Stimulated activated memory B cell treated with anti-CD40 and anti-IgM and Interleukin-4, amounts not matched to agents 10 μg/mL and 1 μg/mL and 100 μg/mL, for 72 hours (primary cell): ENCODE measurements at regions not wholly inside any gene's neighbourhood (a gene's known extent, or its start where the extent isn't known, plus 50 kb on each side); places are given as distances from the start of the nearest gene placed in this dataset.

Source experiments
- ATAC-seq: fragments of 150-1000 bp; cut with Tn5 transposase; 2 replicates; pipeline ENCODE4 v1.10.0; 2021
- H3K27ac Mint-ChIP-seq: one replicate; pipeline ENCODE4 v1.8.0; 2022; ENCODE audit warnings: mild to moderate bottlenecking, mixed read lengths
- H3K27me3 Mint-ChIP-seq: one replicate; pipeline ENCODE4 v1.8.0; 2022; ENCODE audit warnings: mixed read lengths
- H3K36me3 Mint-ChIP-seq: one replicate; pipeline ENCODE4 v1.8.0; 2022; ENCODE audit warnings: mixed read lengths
- H3K4me1 Mint-ChIP-seq: one replicate; pipeline ENCODE4 v1.8.0; 2022; ENCODE audit warnings: mixed read lengths
- H3K4me3 Mint-ChIP-seq: one replicate; pipeline ENCODE4 v1.8.0; 2022; ENCODE audit warnings: mild to moderate bottlenecking, moderate library complexity, mixed read lengths
- H3K9me3 Mint-ChIP-seq: one replicate; pipeline ENCODE4 v1.8.0; 2022; ENCODE audit warnings: mixed read lengths

DNA sequence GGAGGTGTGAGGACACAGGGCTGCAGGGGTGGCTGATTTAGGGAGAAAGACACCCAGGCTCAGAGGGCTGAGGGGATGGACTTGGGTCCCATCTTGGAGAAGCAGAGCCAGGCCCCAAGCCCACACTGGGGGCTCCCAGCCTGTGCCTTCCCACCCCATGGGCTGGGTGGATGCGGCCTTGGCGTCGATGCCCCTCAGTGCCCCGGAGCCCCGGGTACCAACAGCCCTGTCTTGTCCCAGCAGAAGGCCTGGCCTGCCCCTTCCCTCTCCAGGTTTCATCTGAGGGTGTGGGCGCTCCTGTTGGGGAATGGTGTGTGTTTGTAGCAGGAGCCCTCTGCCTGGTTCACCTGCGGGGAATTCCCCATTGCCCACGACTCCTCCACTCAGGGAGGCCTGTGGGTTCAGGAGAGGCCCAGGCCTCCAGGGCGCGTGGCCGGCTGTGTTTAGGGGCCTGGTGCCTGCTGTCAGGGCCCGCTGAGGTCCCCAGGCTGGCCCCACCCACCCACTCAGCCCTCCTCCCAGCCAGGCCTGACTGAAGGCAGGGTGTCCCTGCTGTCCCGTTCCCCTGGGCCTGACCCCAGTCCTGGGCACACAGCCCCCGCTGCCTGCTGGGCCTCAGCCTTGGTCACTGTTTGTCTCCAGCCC, 51.1 kb upstream of the BEGAIN start:
- no peak overlapping the region for H3K27ac Mint-ChIP-seq
- no peak for ATAC-seq
- H3K4me1 Mint-ChIP-seq, result peaks cover 20% of the 10 kb centered on the region
- no peaks in the 10 kb centered on the region for H3K9me3 Mint-ChIP-seq
- H3K27me3 Mint-ChIP-seq, result peaks cover 59% of the 10 kb centered on the region
- H3K36me3 Mint-ChIP-seq, result no peaks in the 10 kb centered on the region
- no peak overlapping the region for H3K4me3 Mint-ChIP-seq

DNA sequence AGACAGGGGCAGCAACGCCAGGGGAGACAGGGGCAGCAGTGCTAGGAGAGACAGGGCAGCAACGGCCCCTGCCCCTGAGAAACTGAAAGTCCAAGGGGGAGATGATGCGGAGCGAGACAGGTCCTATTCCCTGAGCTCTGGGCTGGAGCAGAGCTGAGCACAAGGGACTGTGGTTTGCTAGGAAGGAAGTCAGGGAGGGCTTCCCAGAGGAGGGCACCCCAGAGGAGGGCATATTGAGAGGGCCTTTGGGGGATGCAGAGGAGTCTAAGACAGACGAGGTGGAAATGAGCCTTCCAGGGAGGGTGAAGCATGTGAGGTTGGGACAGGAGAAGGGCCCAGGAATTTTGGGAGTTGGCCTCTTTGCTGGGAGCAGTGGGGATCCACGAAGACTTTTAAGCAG, 52.1 kb upstream of the BEGAIN start:
- H3K36me3 Mint-ChIP-seq, result no peaks in the 10 kb centered on the region
- H3K27me3 Mint-ChIP-seq, result peaks cover 59% of the 10 kb centered on the region
- peaks cover 20% of the 10 kb centered on the region for H3K4me1 Mint-ChIP-seq
- H3K27ac Mint-ChIP-seq, result peak overlapping the region; percentile 35
- ATAC-seq, result no peak
- no peak overlapping the region for H3K4me3 Mint-ChIP-seq
- no peaks in the 10 kb centered on the region for H3K9me3 Mint-ChIP-seq

DNA sequence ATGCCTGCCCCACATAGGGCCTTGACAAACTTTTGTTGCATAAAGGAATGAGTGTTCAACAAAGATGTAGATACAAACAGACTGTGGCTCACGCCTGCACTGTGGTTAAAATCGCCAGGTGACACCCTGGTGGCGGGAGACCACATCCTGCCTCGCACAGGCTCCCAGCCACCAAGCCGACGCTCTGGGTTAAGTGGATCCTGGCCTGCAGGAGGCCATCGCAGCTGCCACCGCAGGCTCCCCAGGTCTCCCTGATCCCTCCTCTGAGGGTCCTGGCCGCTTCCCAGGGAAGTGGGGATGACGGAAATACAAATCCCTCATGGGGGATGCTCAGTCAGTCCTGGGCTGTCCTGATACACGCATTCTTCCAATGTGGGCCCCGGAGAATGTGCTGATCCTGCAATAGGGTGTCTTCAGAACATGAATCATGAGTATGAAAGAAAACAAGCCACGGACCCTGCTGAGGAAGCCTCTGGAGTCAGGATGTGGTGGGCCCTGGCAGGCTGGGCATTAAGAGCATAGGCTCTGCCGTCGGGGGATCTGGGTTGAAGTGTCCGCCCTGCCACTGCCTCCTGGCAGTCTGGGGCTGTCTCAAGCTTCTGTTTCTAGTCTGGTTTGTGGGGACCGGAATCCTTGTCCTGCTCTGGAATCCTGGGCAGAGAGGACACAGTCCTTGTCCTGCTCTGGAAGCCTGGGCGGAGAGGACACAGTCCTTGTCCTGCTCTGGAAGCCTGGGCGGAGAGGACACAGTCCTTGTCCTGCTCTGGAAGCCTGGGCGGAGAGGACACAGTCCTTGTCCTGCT, 53.5 kb upstream of the BEGAIN start:
- ATAC-seq, result peak; percentile 86
- peaks cover 31% of the 10 kb centered on the region for H3K4me1 Mint-ChIP-seq

DNA sequence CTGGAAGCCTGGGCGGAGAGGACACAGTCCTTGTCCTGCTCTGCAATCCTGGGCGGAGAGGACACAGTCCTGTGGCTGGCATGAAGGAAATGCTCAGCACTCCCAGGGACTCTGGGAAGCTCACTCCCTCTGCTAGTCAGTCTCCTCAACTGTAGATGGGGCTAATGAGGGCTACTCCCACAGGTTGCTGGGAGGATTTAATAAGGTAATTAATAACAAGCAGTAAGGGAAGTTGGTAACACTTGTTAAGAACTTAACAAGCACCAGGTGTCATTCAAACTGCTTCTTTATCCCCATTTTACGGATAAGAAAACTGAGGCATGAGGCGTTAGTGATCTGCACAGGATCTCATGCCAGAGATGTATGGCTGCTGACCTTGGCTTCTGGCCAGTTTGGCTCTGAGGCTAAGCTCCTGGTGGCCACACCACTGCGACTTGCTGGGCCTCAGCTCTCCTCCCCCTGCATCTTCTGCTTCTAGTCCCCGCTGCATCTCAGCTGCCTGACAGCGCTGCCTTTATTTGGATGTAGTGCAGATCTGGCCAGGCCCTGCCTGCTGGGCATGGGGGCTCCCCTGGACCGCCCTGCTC, 54.1 kb upstream of the BEGAIN start:
- Mint-ChIP-seq H3K36me3 (no peaks in the 10 kb centered on the region), H3K4me3 (no peak overlapping the region), H3K27ac (no peak overlapping the region), H3K4me1 (peaks cover 34% of the 10 kb centered on the region), H3K27me3 (peaks cover 38% of the 10 kb centered on the region), H3K9me3 (no peaks in the 10 kb centered on the region)
- ATAC-seq, result no peak

More for the DNA sequence above, 53.5 kb upstream of the BEGAIN start:
- peaks cover 45% of the 10 kb centered on the region for H3K27me3 Mint-ChIP-seq
- no peaks in the 10 kb centered on the region for H3K36me3 Mint-ChIP-seq
- no peaks in the 10 kb centered on the region for H3K9me3 Mint-ChIP-seq
- no peak overlapping the region for H3K4me3 Mint-ChIP-seq
- peak overlapping the region; percentile 65 for H3K27ac Mint-ChIP-seq

DNA sequence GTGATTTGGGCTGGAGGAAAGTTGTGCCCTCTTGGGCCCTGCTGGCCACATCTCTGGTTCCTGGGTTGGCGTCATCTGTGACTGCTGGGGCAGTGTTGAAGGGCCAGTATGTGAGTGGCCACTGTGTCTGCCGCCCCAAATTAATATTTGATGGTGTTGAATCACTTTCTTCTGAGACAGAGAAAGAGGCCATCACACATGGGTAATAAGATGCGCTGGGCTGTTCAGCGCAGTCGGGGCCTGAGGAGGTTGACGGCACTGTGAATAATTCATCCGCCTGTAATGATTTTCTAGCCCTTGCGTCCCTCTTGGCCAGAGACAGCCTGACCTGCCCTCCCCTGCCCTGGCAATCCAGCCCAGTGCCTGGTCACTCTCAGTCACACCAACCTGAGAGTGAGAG, 56.2 kb upstream of the BEGAIN start:
- H3K36me3 Mint-ChIP-seq, result no peaks in the 10 kb centered on the region
- H3K4me1 Mint-ChIP-seq, result peaks cover 34% of the 10 kb centered on the region
- no peaks in the 10 kb centered on the region for H3K9me3 Mint-ChIP-seq
- H3K4me3 Mint-ChIP-seq, result no peak overlapping the region
- H3K27me3 Mint-ChIP-seq, result peaks cover 43% of the 10 kb centered on the region
- no peak for ATAC-seq
- no peak overlapping the region for H3K27ac Mint-ChIP-seq

DNA sequence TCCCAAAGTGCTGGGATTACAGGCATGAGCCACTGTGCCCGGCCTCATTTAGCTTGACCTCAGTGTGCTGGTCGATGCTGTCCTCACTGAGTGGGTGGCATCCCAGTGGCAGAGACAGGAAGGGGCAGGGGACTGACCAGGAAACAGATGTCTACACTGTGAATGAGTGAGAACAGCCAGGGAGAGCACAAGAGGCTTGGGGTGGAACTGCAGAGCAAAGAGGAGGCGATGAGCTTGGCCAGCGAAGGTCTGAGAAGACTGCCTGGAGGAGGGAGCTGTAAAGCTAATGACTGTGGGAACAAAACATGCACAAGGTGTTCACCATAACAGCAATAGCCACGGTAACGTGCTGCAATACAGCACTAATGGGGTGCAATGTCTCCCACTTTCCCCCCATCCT, 57.2 kb upstream of the BEGAIN start:
- Mint-ChIP-seq H3K4me1 (peaks cover 30% of the 10 kb centered on the region), H3K36me3 (no peaks in the 10 kb centered on the region), H3K4me3 (no peak overlapping the region), H3K27ac (no peak overlapping the region), H3K9me3 (no peaks in the 10 kb centered on the region), H3K27me3 (peaks cover 38% of the 10 kb centered on the region)
- ATAC-seq, result no peak

DNA sequence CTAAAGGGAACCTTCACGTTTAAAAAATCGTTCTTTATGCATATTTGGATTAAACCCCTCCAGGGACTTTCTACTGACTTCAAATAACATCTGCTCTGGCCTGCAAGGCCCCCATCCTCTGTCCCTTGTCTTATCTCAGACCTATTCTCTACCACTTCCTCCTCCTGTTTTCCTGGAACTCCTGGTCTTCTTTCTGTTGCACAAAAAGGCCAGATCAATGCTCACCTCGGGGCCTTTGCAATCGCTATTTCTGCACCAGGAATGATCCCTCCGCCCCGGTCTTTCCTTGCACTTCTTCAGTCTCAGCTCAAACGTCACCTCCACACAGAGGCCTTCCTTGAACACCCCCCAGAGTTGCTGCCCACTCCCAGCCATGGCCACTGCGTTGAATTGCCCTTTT, 57.6 kb upstream of the BEGAIN start:
- no peak for ATAC-seq
- peaks cover 34% of the 10 kb centered on the region for H3K27me3 Mint-ChIP-seq
- H3K4me3 Mint-ChIP-seq, result no peak overlapping the region
- peaks cover 26% of the 10 kb centered on the region for H3K4me1 Mint-ChIP-seq
- no peaks in the 10 kb centered on the region for H3K9me3 Mint-ChIP-seq
- no peaks in the 10 kb centered on the region for H3K36me3 Mint-ChIP-seq
- H3K27ac Mint-ChIP-seq, result no peak overlapping the region

DNA sequence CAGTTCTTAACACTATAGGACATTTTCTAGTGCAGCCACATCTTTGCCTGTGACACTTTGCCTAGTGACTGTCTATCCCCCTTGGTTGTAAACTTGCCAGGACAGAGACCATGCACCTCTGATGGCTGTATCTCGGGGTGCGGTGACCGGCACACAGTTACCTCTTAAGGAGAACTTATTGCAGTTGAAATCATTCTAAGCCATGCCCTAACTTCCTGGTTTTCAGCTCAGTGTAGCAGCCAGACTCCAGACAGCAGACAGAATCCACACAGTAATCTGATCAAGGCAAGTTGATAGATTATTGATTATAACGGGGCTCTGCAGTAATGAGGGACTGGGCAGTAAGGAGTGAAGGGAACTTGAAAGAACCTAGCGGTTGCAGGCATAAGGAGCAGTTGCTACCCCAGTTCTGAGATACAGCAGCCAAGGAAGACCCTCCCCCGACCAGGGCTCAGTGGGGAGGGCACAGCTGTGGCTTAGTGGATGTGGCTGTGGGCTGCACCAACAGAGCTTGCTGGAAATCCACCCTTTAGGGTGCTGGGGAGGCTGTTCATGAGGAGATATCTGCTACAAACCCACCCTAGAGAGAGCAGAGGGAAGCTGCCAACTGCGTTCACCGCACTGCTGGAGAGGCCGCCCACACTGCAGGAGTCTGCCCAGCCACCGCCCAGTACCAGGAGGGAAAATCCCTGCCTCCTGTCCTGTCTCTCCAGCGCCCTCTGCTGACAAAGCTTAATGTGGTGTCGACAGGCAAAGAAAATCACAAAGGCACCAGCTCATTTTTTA, 58.2 kb upstream of the BEGAIN start:
- Mint-ChIP-seq H3K27ac (no peak overlapping the region), H3K4me3 (no peak overlapping the region), H3K36me3 (no peaks in the 10 kb centered on the region), H3K9me3 (no peaks in the 10 kb centered on the region), H3K27me3 (peaks cover 28% of the 10 kb centered on the region), H3K4me1 (peaks cover 20% of the 10 kb centered on the region)
- ATAC-seq, result peak; percentile 83

DNA sequence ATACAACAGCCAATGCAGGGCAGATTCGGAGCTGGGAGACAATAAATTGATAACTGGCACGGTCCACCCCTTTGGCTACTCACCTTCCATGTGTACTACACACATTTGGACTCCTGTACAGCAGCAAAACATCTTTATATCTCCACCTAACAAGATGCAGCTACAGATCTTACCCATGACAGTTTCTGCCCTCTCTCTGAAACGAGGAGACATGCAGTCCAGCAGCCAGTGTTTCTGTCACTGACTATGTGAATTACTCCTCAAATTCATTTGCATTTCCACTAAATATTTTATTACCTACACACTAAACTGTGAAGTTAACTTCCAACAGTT, 58.7 kb upstream of the BEGAIN start:
- Mint-ChIP-seq H3K27ac (no peak overlapping the region), H3K4me3 (no peak overlapping the region), H3K4me1 (peaks cover 14% of the 10 kb centered on the region), H3K36me3 (no peaks in the 10 kb centered on the region), H3K27me3 (peaks cover 25% of the 10 kb centered on the region), H3K9me3 (no peaks in the 10 kb centered on the region)
- ATAC-seq, result no peak

DNA sequence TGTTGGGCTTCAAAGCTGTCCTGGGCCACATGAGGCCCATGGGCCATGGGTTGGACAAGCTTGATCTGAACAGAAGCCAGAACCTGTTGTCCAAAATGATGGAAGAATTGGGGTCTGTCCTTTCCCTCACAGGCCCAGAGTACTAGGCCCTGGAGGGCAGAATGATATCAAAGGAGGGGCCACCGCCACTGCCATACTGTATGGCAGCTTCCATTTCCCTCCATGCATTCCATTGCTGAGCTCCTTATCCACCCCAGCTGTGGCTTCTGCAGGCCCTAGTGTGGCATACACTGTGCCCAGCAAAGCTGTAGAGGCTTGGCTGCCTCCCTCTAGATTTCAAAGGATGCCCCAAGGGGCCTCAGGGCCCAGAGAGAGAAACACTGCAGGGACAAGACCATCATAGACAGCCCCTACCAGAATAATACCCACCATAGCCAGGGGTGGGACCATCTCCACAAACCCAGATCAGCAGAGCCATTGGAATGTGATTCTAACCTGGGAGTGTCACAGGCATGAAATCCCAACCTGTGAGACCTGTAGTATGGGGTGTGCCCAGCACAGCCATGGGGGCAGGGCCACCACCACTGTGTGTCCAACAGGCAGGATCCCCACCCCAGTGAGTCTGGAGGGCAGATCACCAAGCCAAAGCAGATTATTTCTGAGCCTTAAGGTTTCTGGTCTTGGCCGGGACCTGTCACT, 61.4 kb upstream of the BEGAIN start:
- Mint-ChIP-seq H3K4me3 (no peak overlapping the region), H3K9me3 (no peaks in the 10 kb centered on the region), H3K27ac (no peak overlapping the region), H3K27me3 (peaks cover 18% of the 10 kb centered on the region), H3K36me3 (no peaks in the 10 kb centered on the region), H3K4me1 (peaks cover 17% of the 10 kb centered on the region)
- no peak for ATAC-seq

DNA sequence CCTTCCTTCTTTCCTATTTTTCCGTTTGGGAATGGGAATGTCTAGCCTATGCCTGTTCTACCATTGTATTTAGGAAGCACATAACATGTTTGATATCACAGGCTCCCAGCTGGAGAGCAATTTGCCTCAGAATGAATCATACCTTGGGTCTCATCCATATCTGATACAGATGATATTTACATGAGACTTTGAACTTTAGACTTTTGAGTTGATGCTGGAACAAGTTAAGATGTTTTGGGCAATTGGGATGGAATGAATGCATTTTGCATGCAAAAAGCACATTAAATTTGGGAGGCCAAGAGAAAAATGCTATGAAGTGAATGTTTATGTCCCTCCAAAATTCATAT, 61.9 kb upstream of the BEGAIN start:
- H3K36me3 Mint-ChIP-seq, result no peaks in the 10 kb centered on the region
- no peak overlapping the region for H3K4me3 Mint-ChIP-seq
- peaks cover 22% of the 10 kb centered on the region for H3K4me1 Mint-ChIP-seq
- H3K27ac Mint-ChIP-seq, result no peak overlapping the region
- no peak for ATAC-seq
- H3K27me3 Mint-ChIP-seq, result peaks cover 23% of the 10 kb centered on the region
- H3K9me3 Mint-ChIP-seq, result no peaks in the 10 kb centered on the region

DNA sequence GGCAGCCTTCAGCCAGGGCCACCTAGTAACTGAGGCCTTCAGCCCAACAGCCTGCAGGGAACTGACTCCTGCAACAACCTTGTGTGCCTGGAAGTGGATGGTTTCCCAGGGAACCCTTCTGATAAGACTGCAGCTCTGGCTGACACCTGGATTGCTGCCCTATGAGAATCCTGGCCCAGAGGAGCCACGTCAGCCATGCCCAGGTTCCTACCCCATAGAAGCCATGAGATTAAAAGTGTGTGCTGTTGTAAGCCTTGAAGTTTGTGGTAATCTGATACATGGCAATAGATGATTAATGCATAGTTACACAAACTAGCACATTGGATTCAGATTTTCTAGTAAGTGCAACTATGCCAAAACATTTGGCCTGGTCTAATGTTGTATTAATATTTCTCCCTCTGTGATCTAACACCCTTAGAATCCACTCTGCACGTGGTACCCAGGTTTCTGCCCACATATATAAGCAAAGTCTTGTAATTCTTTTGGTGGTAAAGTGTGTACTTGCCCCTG, 64.8 kb upstream of the BEGAIN start:
- no peak for ATAC-seq
- Mint-ChIP-seq H3K9me3 (no peaks in the 10 kb centered on the region), H3K4me3 (no peak overlapping the region), H3K27me3 (peaks cover 41% of the 10 kb centered on the region), H3K27ac (no peak overlapping the region), H3K36me3 (no peaks in the 10 kb centered on the region), H3K4me1 (peaks cover 13% of the 10 kb centered on the region)

DNA sequence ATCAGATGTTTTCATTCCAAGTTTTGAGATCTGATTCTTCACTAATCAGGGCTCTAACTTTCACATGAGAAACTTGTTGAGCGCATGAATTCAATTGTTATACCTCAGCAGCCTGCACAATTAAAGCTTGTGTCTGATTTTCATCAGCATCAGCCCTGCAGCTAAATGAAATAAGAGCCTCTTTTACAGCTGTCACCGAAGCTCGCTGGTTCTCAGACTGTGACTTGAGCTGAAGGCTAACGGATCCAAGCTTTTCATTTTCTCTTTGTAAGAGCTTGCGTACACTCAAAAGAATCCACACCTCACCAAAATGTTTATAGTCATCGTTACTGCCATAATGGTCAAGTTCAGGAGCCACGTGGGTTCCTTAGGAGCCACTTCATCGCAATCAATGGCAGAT, 65.5 kb upstream of the BEGAIN start:
- Mint-ChIP-seq H3K9me3 (no peaks in the 10 kb centered on the region), H3K36me3 (no peaks in the 10 kb centered on the region), H3K4me3 (no peak overlapping the region), H3K27me3 (peaks cover 41% of the 10 kb centered on the region), H3K27ac (no peak overlapping the region), H3K4me1 (peaks cover 13% of the 10 kb centered on the region)
- ATAC-seq, result no peak

DNA sequence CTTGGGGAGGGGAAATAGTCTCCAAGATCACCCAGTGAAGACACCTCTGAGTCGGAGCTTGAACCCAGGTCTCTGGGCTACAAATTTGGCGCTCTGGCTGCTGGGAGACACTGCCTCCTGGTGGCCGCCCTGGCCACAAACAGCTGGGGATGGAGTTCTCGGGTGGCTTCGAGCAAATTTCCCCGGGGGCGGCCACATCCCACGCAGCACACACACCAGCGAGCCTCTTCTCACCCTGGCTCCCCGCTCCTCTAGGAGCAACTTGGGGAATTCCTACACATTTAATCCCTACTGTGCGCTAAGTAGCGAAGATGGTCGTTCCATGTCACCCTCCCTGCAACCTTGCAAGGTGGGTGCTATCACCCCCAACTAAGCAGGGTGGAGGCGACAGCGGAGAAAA, 66.2 kb upstream of the BEGAIN start:
- no peak for ATAC-seq
- Mint-ChIP-seq H3K36me3 (no peaks in the 10 kb centered on the region), H3K9me3 (no peaks in the 10 kb centered on the region), H3K4me3 (no peak overlapping the region), H3K4me1 (peaks cover 13% of the 10 kb centered on the region), H3K27me3 (peaks cover 45% of the 10 kb centered on the region), H3K27ac (peak overlapping the region; percentile 28)
